Osteocyte (in vitro differentiated cells): ENCODE measurements at regions not wholly inside any gene's neighbourhood (a gene's known extent, or its start where the extent isn't known, plus 50 kb on each side); places are given as distances from the start of the nearest gene placed in this dataset.

ENCODE experiments used
- DNase-seq: peaks from one replicate; pipeline ENCODE4 v3.0.0; 2021; ENCODE audit warnings: mixed read lengths; ENCODE audit not compliant: unreplicated experiment; ENCODE audit errors: extremely low spot score
- H3K27ac Mint-ChIP-seq: one replicate; pipeline ENCODE4 v1.8.0; 2021; ENCODE audit warnings: mild to moderate bottlenecking, mixed read lengths; ENCODE audit not compliant: unreplicated experiment
- H3K27me3 Mint-ChIP-seq: one replicate; pipeline ENCODE4 v1.8.0; 2021; ENCODE audit warnings: mixed read lengths; ENCODE audit not compliant: unreplicated experiment
- H3K36me3 Mint-ChIP-seq: one replicate; pipeline ENCODE4 v1.8.0; 2021; ENCODE audit warnings: mixed read lengths; ENCODE audit not compliant: unreplicated experiment
- H3K4me1 Mint-ChIP-seq: one replicate; pipeline ENCODE4 v1.8.0; 2021; ENCODE audit warnings: mixed read lengths; ENCODE audit not compliant: unreplicated experiment
- H3K4me3 Mint-ChIP-seq: one replicate; pipeline ENCODE4 v1.8.0; 2021; ENCODE audit warnings: mild to moderate bottlenecking, moderate library complexity, mixed read lengths; ENCODE audit not compliant: unreplicated experiment
- H3K9me3 Mint-ChIP-seq: one replicate; pipeline ENCODE4 v1.8.0; 2021; ENCODE audit warnings: mixed read lengths; ENCODE audit not compliant: unreplicated experiment
- TF ChIP-seq, protein P1 (sequence below): fragments of 200-600 bp; sonication (generic); IDR thresholded peaks from 2 replicates; pipeline ENCODE4 v1.5.0; 2021; ENCODE audit warnings: antibody characterized with exemption, mild to moderate bottlenecking, moderate library complexity

DNA sequence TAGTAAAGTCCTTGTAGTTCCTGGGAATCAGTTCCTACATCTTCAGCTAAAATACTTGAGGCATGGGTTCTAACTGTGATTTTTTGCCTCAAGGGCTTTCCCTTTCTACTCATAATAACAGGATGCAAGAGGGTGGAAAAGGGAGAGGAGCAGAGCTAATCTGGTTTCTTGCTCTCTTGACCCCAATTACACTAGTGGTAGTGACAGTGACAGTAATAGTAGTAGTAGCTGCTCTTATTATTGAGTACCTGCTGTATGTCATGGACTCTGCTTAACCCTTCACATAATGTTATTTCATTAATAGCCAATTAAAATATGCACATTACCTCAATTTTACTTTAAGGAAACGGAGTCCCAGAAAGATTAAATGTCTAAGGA lies 214.8 kb upstream of the HNRNPA3 start:
- no peak overlapping the region for H3K27ac Mint-ChIP-seq
- no peak overlapping the region for H3K4me3 Mint-ChIP-seq
- no peak for DNase-seq
- TF ChIP-seq, protein P1, sequence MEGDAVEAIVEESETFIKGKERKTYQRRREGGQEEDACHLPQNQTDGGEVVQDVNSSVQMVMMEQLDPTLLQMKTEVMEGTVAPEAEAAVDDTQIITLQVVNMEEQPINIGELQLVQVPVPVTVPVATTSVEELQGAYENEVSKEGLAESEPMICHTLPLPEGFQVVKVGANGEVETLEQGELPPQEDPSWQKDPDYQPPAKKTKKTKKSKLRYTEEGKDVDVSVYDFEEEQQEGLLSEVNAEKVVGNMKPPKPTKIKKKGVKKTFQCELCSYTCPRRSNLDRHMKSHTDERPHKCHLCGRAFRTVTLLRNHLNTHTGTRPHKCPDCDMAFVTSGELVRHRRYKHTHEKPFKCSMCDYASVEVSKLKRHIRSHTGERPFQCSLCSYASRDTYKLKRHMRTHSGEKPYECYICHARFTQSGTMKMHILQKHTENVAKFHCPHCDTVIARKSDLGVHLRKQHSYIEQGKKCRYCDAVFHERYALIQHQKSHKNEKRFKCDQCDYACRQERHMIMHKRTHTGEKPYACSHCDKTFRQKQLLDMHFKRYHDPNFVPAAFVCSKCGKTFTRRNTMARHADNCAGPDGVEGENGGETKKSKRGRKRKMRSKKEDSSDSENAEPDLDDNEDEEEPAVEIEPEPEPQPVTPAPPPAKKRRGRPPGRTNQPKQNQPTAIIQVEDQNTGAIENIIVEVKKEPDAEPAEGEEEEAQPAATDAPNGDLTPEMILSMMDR: no peak
- H3K36me3 Mint-ChIP-seq: no peaks in the 10 kb centered on the region
- H3K27me3 Mint-ChIP-seq: no peaks in the 10 kb centered on the region
- no peaks in the 10 kb centered on the region for H3K9me3 Mint-ChIP-seq
- H3K4me1 Mint-ChIP-seq: no peaks in the 10 kb centered on the region

DNA sequence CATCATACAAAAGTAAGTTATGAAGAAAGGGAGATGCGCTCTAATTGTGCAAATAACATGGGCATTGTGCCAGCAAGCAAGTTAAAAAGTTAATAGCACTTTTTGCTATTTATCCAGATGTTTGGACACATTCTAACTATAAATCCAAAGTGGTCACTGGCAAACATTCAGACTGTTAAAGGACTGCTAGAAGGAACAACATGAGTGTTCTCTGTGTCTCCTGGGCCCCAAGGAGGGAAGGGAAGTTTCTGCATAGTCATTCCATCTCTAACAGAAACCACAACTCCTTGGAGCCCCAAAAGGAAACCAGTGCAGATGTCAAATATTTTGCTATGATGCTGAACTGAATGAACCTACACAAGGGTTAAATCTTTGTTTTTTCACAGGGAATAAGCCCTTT lies 213.3 kb upstream of the HNRNPA3 start:
- H3K9me3 Mint-ChIP-seq: no peaks in the 10 kb centered on the region
- H3K36me3 Mint-ChIP-seq: no peaks in the 10 kb centered on the region
- no peak for DNase-seq
- TF ChIP-seq, protein P1: no peak
- no peaks in the 10 kb centered on the region for H3K27me3 Mint-ChIP-seq
- no peaks in the 10 kb centered on the region for H3K4me1 Mint-ChIP-seq
- no peak overlapping the region for H3K27ac Mint-ChIP-seq
- H3K4me3 Mint-ChIP-seq: no peak overlapping the region

- TF ChIP-seq, protein P1: no peak
- Mint-ChIP-seq H3K4me1 (no peaks in the 10 kb centered on the region), H3K9me3 (no peaks in the 10 kb centered on the region), H3K36me3 (no peaks in the 10 kb centered on the region), H3K27ac (no peak overlapping the region), H3K4me3 (no peak overlapping the region), H3K27me3 (no peaks in the 10 kb centered on the region)
- no peak for DNase-seq
Observed at GRCh38 chr2:177000061-177000714, 212.4 kb upstream of the HNRNPA3 start.

GRCh38 chr2:177000715-177001072 lies 211.9 kb upstream of the HNRNPA3 start:
- H3K27ac Mint-ChIP-seq: no peak overlapping the region
- H3K9me3 Mint-ChIP-seq: no peaks in the 10 kb centered on the region

GRCh38 chr2:177001334-177001733 lies 211.3 kb upstream of the HNRNPA3 start:
- TF ChIP-seq, protein P1: no peak
- no peak overlapping the region for H3K4me3 Mint-ChIP-seq
- no peaks in the 10 kb centered on the region for H3K27me3 Mint-ChIP-seq
- no peak for DNase-seq
- H3K4me1 Mint-ChIP-seq: no peaks in the 10 kb centered on the region
- no peak overlapping the region for H3K27ac Mint-ChIP-seq
- no peaks in the 10 kb centered on the region for H3K36me3 Mint-ChIP-seq
- no peaks in the 10 kb centered on the region for H3K9me3 Mint-ChIP-seq

More at GRCh38 chr2:177000715-177001072, 211.9 kb upstream of the HNRNPA3 start:
- Mint-ChIP-seq H3K36me3 (no peaks in the 10 kb centered on the region), H3K4me1 (no peaks in the 10 kb centered on the region), H3K27me3 (no peaks in the 10 kb centered on the region), H3K4me3 (no peak overlapping the region)
- DNase-seq: no peak
- TF ChIP-seq, protein P1: no peak
